IMR-90 (cell line): ENCODE measurements at regions not wholly inside any gene's neighbourhood (a gene's known extent, or its start where the extent isn't known, plus 50 kb on each side); places are given as distances from the start of the nearest gene placed in this dataset.
A peak's percentile ranks its signal among the peaks of the same experiment; 100 is the strongest.

Experiments
- ATAC-seq: fragments of 200-7000 bp; cut with Tn5 transposase; 2 replicates; pipeline ENCODE4 v1.9.1; 2020; ENCODE audit warnings: low read depth, mild to moderate bottlenecking, moderate library complexity
- BruUV-seq: library from RNA; stranded (reverse); fragments of 400-500 nt; replicated peaks from 2 replicates; lab custom pipeline; 2021; lab: Mats Ljungman, UMichigan
- CTCF ChIA-PET: fragments of 300-600 bp; formaldehyde crosslinking; extraction: SDS; loops from one replicate; lab custom pipeline; 2021; ENCODE audit warnings: antibody characterized with exemption; lab: Yijun Ruan, JAX
- POLR2A ChIA-PET: fragments of 300-600 bp; sonication (Branson Sonifier 250); formaldehyde crosslinking; loops from one replicate; lab custom pipeline; 2022; ENCODE audit warnings: antibody characterized with exemption; ENCODE audit not compliant: unreplicated experiment; lab: Charles Lee
- DNase-seq: peaks from one replicate; pipeline ENCODE4 v3.0.0; 2013
- H2AFZ ChIP-seq: replicated peaks from 2 replicates; pipeline ENCODE3; 2013; ENCODE audit warnings: low read length, mild to moderate bottlenecking; ENCODE audit not compliant: poor library complexity
- H2AK5ac ChIP-seq: 2 replicates; pipeline ENCODE4 v1.6.1; 2013; ENCODE audit warnings: low read depth, low read length, inconsistent platforms
- H2AK9ac ChIP-seq: replicated peaks from 2 replicates; pipeline ENCODE3; 2013; ENCODE audit warnings: mild to moderate bottlenecking, low read depth, low read length, moderate library complexity; ENCODE audit not compliant: poor library complexity
- H2BK120ac ChIP-seq: 2 replicates; pipeline ENCODE4 v1.6.1; 2013; ENCODE audit warnings: low read depth, low read length, inconsistent platforms
- H2BK15ac ChIP-seq: 3 replicates; pipeline ENCODE4 v1.6.1; 2013; ENCODE audit warnings: low read depth, low read length, inconsistent platforms
- H2BK20ac ChIP-seq: 2 replicates; pipeline ENCODE4 v1.6.1; 2013; ENCODE audit warnings: low read depth, mild to moderate bottlenecking, inconsistent platforms, low read length, moderate library complexity
- H2BK5ac ChIP-seq: 2 replicates; pipeline ENCODE4 v1.6.1; 2013; ENCODE audit warnings: mild to moderate bottlenecking, low read depth, low read length, inconsistent platforms; ENCODE audit not compliant: poor library complexity, severe bottlenecking
- H3K14ac ChIP-seq: replicated peaks from 2 replicates; pipeline ENCODE4 v1.6.1; 2013; ENCODE audit warnings: low read depth, low read length, inconsistent platforms
- H3K18ac ChIP-seq: 2 replicates; pipeline ENCODE4 v1.6.1; 2013; ENCODE audit warnings: low read depth, low read length, control low read depth
- H3K23ac ChIP-seq: 2 replicates; pipeline ENCODE4 v1.6.1; 2013; ENCODE audit warnings: low read depth, low read length, inconsistent platforms
- H3K27ac ChIP-seq: 2 replicates; pipeline ENCODE4 v1.5.1; 2013; ENCODE audit warnings: mild to moderate bottlenecking, control low read depth, low read length; ENCODE audit not compliant: insufficient read depth
- H3K27me3 ChIP-seq: 2 replicates; pipeline ENCODE4 v1.6.1; 2013; ENCODE audit warnings: low read length; ENCODE audit not compliant: control insufficient read depth, insufficient read depth
- H3K36me3 ChIP-seq: 2 replicates; pipeline ENCODE4 v1.6.1; 2013; ENCODE audit warnings: low read length, mixed read lengths; ENCODE audit not compliant: control insufficient read depth, insufficient read depth
- H3K4ac ChIP-seq: 2 replicates; pipeline ENCODE4 v1.6.1; 2013; ENCODE audit warnings: low read depth, low read length, inconsistent platforms
- H3K4me1 ChIP-seq: 2 replicates; pipeline ENCODE4 v1.6.1; 2013; ENCODE audit warnings: low read length, mixed read lengths; ENCODE audit not compliant: control insufficient read depth, insufficient read depth
- H3K4me2 ChIP-seq: 2 replicates; pipeline ENCODE4 v1.6.1; 2013; ENCODE audit warnings: low read depth, mild to moderate bottlenecking, control low read depth, low read length, moderate library complexity
- H3K4me3 ChIP-seq: 2 replicates; pipeline ENCODE4 v1.5.1; 2013; ENCODE audit warnings: low read depth, mild to moderate bottlenecking, control low read depth, low read length, moderate library complexity; ENCODE audit not compliant: insufficient read depth
- H3K56ac ChIP-seq: 2 replicates; pipeline ENCODE4 v1.6.1; 2013; ENCODE audit warnings: low read length, inconsistent platforms; ENCODE audit not compliant: insufficient read depth; ENCODE audit errors: extremely low read depth
- H3K79me1 ChIP-seq, 2 experiments: 2 replicates each; pipeline ENCODE4 v1.6.1; 2013; ENCODE audit warnings: low read length in 2 of 2, inconsistent platforms in 1 of 2, low read depth in 1 of 2
- H3K9ac ChIP-seq: 2 replicates; pipeline ENCODE4 v1.6.1; 2013; ENCODE audit warnings: low read depth, low read length, control low read depth
- H3K9me1 ChIP-seq: 2 replicates; pipeline ENCODE4 v1.6.1; 2013; ENCODE audit warnings: low read length, inconsistent platforms; ENCODE audit not compliant: insufficient read depth
- H3K9me3 ChIP-seq: 2 replicates; pipeline ENCODE4 v1.6.1; 2013; ENCODE audit warnings: low read length; ENCODE audit not compliant: control insufficient read depth, insufficient read depth
- H4K20me1 ChIP-seq: 2 replicates; pipeline ENCODE4 v1.6.1; 2013; ENCODE audit warnings: low read length, inconsistent platforms; ENCODE audit not compliant: insufficient read depth
- H4K5ac ChIP-seq: 2 replicates; pipeline ENCODE4 v1.6.1; 2013; ENCODE audit warnings: mild to moderate bottlenecking, low read depth, low read length, control low read depth
- H4K8ac ChIP-seq, 2 experiments: 2 replicates each; pipeline ENCODE4 v1.6.1; 2013; ENCODE audit warnings: low read depth in 2 of 2, low read length in 2 of 2, control low read depth in 1 of 2, inconsistent platforms in 1 of 2
- H4K91ac ChIP-seq: 2 replicates; pipeline ENCODE4 v1.6.1; 2013; ENCODE audit warnings: low read depth, low read length, inconsistent platforms; ENCODE audit not compliant: insufficient read depth
- BHLHE40 ChIP-seq: fragments of 150-350 bp; IDR thresholded peaks from 2 replicates; pipeline ENCODE4 v1.6.1; 2016; ENCODE audit warnings: mild to moderate bottlenecking, low read depth, low read length
- CEBPB ChIP-seq: IDR thresholded peaks from 2 replicates; pipeline ENCODE4 v1.6.1; 2012; ENCODE audit warnings: low read depth, low read length, improper control_type of control experiment
- CHD1 ChIP-seq: IDR thresholded peaks from 2 replicates; pipeline ENCODE4 v1.6.1; 2012; ENCODE audit warnings: low read depth, low read length, improper control_type of control experiment
- FOS ChIP-seq: fragments of 150-350 bp; IDR thresholded peaks from 2 replicates; pipeline ENCODE4 v1.6.1; 2016; ENCODE audit warnings: low read depth, low read length
- MAFK ChIP-seq: IDR thresholded peaks from 2 replicates; pipeline ENCODE4 v1.6.1; 2012; ENCODE audit warnings: low read depth, low read length, improper control_type of control experiment
- MAZ ChIP-seq: IDR thresholded peaks from 2 replicates; pipeline ENCODE4 v1.6.1; 2012; ENCODE audit warnings: low read depth, mild to moderate bottlenecking, low read length, improper control_type of control experiment, moderate library complexity, borderline replicate concordance
- MXI1 ChIP-seq: IDR thresholded peaks from 2 replicates; pipeline ENCODE4 v1.6.1; 2012; ENCODE audit warnings: low read depth, mild to moderate bottlenecking, low read length, moderate library complexity, borderline replicate concordance
- NFE2L2 ChIP-seq: fragments of 150-350 bp; IDR thresholded peaks from 2 replicates; pipeline ENCODE4 v1.6.1; 2016; ENCODE audit warnings: low read depth, mild to moderate bottlenecking, low read length
- POLR2A ChIP-seq: IDR thresholded peaks from 2 replicates; pipeline ENCODE4 v1.6.1; 2012; ENCODE audit warnings: mild to moderate bottlenecking, low read depth, low read length
- RAD21 ChIP-seq: IDR thresholded peaks from 2 replicates; pipeline ENCODE4 v1.6.1; 2012; ENCODE audit warnings: low read length, improper control_type of control experiment
- RCOR1 ChIP-seq: IDR thresholded peaks from 2 replicates; pipeline ENCODE4 v1.6.1; 2012; ENCODE audit warnings: mild to moderate bottlenecking, low read length, improper control_type of control experiment; ENCODE audit not compliant: insufficient replicate concordance
- RFX5 ChIP-seq: IDR thresholded peaks from 2 replicates; pipeline ENCODE4 v1.8.0; 2012; ENCODE audit warnings: low read depth, mild to moderate bottlenecking, low read length, moderate library complexity
- SMC3 ChIP-seq: fragments of 150-350 bp; IDR thresholded peaks from 2 replicates; pipeline ENCODE4 v1.6.1; 2016; ENCODE audit warnings: low read depth, mild to moderate bottlenecking, antibody characterized with exemption, low read length, moderate library complexity
- WGBS, 2 experiments: methylation state at CpG; one replicate each; pipeline versions ENCODE4 v1.1.5 to v1.1.7; 2013; ENCODE audit warnings: missing lambda C conversion rate in 2 of 2; ENCODE audit not compliant: insufficient read length in 1 of 2; ENCODE audit errors: extremely low coverage in 2 of 2; 5-methylcytosine and 5-hydroxymethylcytosine counted together
- dilution Hi-C: fragments of 300-500 bp; cut with HindIII; formaldehyde crosslinking; loops from one replicate; pipeline ENCODE4 v1.14.3; 2018; ENCODE audit warnings: low sequenced_read_pairs; ENCODE audit not compliant: unreplicated experiment
- in situ Hi-C: fragments of 300-500 bp; cut with MboI; formaldehyde crosslinking; loops from 3 replicates; pipeline ENCODE4 v1.14.3; 2019; ENCODE audit warnings: low sequenced_read_pairs, inconsistent platforms, mixed read lengths
- intact Hi-C: fragments of 100-400 bp; cut with micrococcal nuclease; formaldehyde crosslinking; loops from 2 replicates; pipeline ENCODE4 v1.10.0; 2022
- TF ChIP-seq, protein P1 (sequence below): conservative IDR thresholded peaks from 2 replicates; pipeline ENCODE4 v1.5.1; 2012; ENCODE audit warnings: mild to moderate bottlenecking, low read depth, low read length, improper control_type of control experiment
- TF ChIP-seq, protein P2 (sequence below): fragments of 150-350 bp; IDR thresholded peaks from 2 replicates; pipeline ENCODE4 v1.6.1; 2016; ENCODE audit warnings: low read depth, mild to moderate bottlenecking, low read length, moderate library complexity, borderline replicate concordance

GRCh38 chr4:57351731-57352130 lies 241.5 kb upstream of the IGFBP7 start:
- Histone ChIP-seq H4K5ac (no peak overlapping the region), H2BK5ac (no peak overlapping the region), H3K9ac (no peak overlapping the region), H2AK9ac (no peak overlapping the region), H4K91ac (no peak overlapping the region), H3K27me3 (no peaks in the 10 kb centered on the region), H3K4me1 (no peaks in the 10 kb centered on the region), H3K14ac (no peak overlapping the region), H2BK15ac (no peak overlapping the region), H3K4me2 (no peak overlapping the region), H3K9me1 (no peaks in the 10 kb centered on the region), H3K79me1 (no peaks in the 10 kb centered on the region), H2BK20ac (no peak overlapping the region), H2AK5ac (no peak overlapping the region), H2BK120ac (no peak overlapping the region), H3K27ac (no peak overlapping the region), H3K4ac (no peak overlapping the region), H3K36me3 (no peaks in the 10 kb centered on the region), H4K20me1 (no peaks in the 10 kb centered on the region), H4K8ac (no peak overlapping the region), H3K56ac (no peak overlapping the region), H3K18ac (no peak overlapping the region), H3K9me3 (no peaks in the 10 kb centered on the region), H3K23ac (no peak overlapping the region), H2AFZ (peak overlapping the region; percentile 51), H3K4me3 (no peak overlapping the region)
- WGBS, 2 experiments = 0% methylated on average over 1 of the region's 1 CpG; no CpG with 5 or more reads in 1 of the 2 experiments
- TF ChIP-seq, protein P1, sequence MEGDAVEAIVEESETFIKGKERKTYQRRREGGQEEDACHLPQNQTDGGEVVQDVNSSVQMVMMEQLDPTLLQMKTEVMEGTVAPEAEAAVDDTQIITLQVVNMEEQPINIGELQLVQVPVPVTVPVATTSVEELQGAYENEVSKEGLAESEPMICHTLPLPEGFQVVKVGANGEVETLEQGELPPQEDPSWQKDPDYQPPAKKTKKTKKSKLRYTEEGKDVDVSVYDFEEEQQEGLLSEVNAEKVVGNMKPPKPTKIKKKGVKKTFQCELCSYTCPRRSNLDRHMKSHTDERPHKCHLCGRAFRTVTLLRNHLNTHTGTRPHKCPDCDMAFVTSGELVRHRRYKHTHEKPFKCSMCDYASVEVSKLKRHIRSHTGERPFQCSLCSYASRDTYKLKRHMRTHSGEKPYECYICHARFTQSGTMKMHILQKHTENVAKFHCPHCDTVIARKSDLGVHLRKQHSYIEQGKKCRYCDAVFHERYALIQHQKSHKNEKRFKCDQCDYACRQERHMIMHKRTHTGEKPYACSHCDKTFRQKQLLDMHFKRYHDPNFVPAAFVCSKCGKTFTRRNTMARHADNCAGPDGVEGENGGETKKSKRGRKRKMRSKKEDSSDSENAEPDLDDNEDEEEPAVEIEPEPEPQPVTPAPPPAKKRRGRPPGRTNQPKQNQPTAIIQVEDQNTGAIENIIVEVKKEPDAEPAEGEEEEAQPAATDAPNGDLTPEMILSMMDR = no peak
- TF ChIP-seq FOS = no peak
- TF ChIP-seq, protein P2, sequence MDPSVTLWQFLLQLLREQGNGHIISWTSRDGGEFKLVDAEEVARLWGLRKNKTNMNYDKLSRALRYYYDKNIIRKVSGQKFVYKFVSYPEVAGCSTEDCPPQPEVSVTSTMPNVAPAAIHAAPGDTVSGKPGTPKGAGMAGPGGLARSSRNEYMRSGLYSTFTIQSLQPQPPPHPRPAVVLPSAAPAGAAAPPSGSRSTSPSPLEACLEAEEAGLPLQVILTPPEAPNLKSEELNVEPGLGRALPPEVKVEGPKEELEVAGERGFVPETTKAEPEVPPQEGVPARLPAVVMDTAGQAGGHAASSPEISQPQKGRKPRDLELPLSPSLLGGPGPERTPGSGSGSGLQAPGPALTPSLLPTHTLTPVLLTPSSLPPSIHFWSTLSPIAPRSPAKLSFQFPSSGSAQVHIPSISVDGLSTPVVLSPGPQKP = no peak
- no peak for TF ChIP-seq MAZ
- no peak for TF ChIP-seq SMC3
- TF ChIP-seq POLR2A = no peak
- no peak for TF ChIP-seq RCOR1
- TF ChIP-seq MAFK = no peak
- no peak for TF ChIP-seq CHD1
- TF ChIP-seq NFE2L2 = no peak
- TF ChIP-seq MXI1 = no peak
- no peak for TF ChIP-seq RAD21
- TF ChIP-seq CEBPB = no peak
- TF ChIP-seq BHLHE40 = no peak
- TF ChIP-seq RFX5 = no peak
- ATAC-seq (no peak), DNase-seq (no peak)
- intact Hi-C loops = no loop called here
- no TSS peak for BruUV-seq
- dilution Hi-C loops = no loop called here
- CTCF ChIA-PET = no interaction called here
- POLR2A ChIA-PET = no interaction called here
- in situ Hi-C loops = no loop called here
